ENCODE measurements at regions not wholly inside any gene's neighbourhood (a gene's known extent, or its start where the extent isn't known, plus 50 kb on each side); places are given as distances from the start of the nearest gene placed in this dataset.
"Not testable (repeated sequence)": the region's sequence is repeated elsewhere in the genome, so short reads cannot be mapped to it uniquely, and the experiment has no call there.

- no peak for DNase-seq (ENCODE audit: low read depth)
Measured at GRCh38 chr20:55535366-55535765, 470.0 kb downstream of the CBLN4 start.

DNA sequence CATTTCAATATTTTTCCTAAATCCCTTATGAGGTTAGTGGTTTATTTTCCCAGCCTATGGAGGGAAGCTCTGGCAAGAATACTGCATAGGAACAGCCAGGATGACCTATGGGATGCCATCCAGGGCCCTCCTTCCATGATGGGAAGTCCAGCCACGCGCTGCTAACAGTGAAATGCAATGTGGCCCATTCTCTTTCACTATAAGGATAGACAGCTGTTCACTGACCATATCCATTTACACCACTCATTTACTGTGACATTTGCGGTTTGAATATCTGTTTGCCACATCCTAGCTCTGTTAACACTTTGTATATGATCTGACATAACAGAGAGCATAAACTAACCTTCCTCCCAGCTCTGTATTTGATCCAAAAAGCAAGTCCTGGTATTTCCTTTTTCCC is 471.7 kb downstream of the CBLN4 start:
- DNase-seq (ENCODE audit: low read depth) = no peak

GRCh38 chr20:55530763-55531162 is 474.6 kb downstream of the CBLN4 start:
- no peak for DNase-seq (ENCODE audit: low read depth)

DNA sequence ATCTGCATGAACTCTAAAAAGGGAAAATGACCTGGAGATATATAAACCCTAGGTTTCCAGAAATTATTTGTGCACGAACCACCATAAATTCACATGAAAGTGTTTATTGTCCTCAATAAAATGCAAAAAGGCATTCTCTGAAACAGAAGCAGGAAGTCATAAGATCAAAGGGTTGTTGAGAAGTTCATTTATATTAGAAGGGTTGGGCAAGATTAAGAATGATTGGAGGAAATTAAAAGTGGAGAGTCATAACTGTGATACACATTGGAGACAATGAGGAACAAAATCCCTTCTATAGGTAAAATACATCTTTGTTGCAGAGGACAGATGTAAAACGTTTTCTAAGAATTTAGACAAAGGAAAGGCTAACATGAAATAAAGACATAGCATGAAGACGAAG is 476.8 kb downstream of the CBLN4 start:
- no peak for DNase-seq (ENCODE audit: low read depth)

GRCh38 chr20:55522296-55522815 is 483.0 kb downstream of the CBLN4 start:
- no peak for DNase-seq (ENCODE audit: low read depth)

- DNase-seq (ENCODE audit: low read depth) = not testable (repeated sequence)
Measured at GRCh38 chr20:55517584-55517983, 487.7 kb downstream of the CBLN4 start.

DNA sequence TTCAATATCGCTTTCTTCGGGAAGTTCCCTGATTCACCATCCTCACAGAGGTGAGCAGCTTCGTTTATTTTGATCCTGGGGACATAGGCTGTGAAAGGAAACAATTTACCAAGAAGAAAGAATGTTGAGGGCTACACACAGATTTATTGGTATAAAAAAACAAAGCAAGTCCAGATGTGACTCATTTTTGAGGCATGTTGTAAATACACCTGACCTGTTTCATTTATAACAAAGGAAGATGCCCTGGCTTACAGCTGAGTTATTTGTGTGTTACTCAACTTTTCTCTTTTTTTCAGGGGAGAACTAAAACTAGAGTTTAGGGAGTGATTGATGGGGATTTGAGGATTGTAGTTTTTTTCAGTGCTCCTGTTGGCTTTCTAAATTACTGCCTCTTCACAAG is 489.5 kb downstream of the CBLN4 start:
- DNase-seq (ENCODE audit: low read depth) = no peak

DNA sequence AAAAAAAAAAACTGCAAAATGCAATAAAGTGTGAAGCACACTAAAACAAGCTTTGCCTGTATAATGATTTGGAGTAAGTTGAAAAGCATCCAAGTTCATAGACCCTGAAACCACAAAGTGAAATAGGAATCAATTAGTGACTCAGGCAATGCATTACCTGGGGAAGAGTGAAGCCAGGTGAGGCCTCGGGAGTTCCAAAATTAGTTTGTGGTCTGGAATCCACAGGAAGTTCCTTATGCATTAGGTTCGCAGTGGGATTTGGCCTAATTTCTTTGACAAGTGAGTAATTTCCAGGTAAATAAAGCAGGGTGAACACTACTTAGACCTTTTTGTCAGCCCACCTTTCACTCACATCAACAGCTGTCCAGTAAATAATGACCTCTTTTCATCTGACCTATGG is 490.8 kb downstream of the CBLN4 start:
- DNase-seq (ENCODE audit: low read depth) = no peak

GRCh38 chr20:55513954-55514353 is 491.4 kb downstream of the CBLN4 start:
- DNase-seq (ENCODE audit: low read depth) = no peak

DNA sequence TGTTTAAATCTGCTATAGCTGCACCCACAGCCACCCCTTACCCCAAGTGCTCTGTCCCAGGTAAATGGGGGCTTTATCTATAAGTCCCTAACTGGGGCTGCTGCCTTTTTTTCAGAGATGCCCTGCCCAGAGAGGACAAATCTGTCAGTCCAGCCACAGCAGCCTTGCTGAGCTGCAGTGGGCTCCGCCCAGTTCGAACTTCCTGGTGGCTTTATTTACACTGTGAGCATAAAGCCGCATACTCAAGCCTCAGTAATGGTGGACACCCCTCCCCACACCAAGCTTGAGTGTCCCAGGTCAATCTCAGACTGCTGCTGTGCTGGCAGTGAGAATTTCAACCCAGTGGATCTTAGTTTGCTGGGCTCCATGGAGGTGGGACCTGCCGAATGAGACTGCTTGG is 505.2 kb downstream of the CBLN4 start:
- no peak for DNase-seq (ENCODE audit: low read depth)

GRCh38 chr20:55488593-55488992 is 516.7 kb downstream of the CBLN4 start:
- no peak for DNase-seq (ENCODE audit: low read depth)

GRCh38 chr20:55478724-55479450 is 526.4 kb downstream of the CBLN4 start:
- no peak for DNase-seq (ENCODE audit: low read depth)

GRCh38 chr20:55472704-55473103 is 532.6 kb downstream of the CBLN4 start:
- no peak for DNase-seq (ENCODE audit: low read depth)

DNA sequence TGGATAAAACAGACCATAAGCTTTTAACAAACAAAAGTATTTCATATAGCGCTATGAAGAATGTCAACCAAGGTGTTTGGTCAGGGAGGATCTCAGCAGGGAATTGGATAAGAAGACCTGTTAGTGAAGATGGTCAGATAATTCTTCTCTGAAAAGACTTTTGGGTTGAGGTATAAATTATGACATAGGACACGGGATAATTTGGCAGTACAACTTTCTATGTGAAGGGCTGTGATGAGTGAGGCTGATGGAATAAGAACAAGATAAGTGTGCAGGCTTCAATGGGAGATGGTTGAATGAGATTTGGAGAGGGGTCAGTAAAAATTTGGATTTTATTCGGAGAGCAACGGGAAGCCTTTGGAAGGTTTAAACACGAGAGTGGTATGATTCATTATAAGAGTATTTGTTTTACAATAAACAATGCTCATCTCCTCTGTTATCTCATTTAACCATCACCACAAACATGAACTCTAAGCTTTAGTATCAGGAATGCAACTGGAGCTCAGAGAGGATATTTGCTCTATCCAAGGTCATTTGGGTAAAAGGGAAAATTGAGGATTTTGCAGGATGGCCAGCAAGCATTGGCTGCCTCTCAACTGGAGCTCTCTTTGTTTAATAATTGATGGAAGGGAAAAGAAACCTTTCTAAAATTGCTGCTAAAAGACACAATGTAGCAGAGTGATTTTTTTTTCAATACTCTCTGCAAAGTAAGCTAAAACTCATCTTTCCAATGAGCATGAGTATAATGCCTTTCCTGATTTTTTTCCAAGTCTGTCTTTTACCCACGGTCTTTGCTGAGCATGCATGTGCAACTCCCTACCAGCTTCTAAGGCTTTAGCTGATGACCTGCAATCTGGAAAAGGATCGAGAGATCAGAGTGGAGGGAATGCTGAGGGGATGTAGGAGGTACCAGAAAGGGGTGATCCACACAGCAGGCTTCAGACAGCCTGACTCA is 534.0 kb downstream of the CBLN4 start:
- DNase-seq (ENCODE audit: low read depth) = no peak

- DNase-seq (ENCODE audit: low read depth) = no peak
Measured at GRCh38 chr20:55469074-55469473, 536.2 kb downstream of the CBLN4 start.

GRCh38 chr20:55461519-55461918 is 543.8 kb downstream of the CBLN4 start:
- no peak for DNase-seq (ENCODE audit: low read depth)

DNA sequence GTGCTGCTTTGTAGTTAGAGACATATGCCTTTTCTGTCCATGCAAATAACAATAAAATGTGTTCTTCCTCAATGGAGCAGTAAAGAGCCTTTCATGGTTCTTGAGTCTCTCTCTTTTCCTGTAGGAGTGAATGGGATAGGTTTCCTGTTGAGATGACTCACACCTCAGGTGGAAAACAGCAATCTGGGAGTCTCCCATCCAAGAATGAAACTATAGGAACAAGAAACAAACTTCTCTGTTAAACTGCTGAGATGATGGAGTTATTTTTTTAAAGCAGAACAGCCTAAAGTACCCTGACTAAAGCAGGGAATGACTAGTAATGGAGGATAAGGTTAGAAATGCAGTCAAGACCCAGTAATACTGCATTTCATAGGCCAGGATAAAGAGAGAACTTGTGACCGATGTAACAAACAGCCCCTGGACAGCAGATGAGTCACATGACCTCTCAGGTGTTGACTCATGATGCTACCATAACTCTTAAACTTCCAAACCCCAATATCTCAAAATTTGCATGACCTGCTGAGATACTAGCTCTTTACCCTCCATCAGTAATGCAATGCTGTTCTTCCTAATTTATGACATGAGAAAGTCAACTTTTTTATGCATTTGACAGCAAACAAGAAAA is 548.9 kb downstream of the CBLN4 start:
- DNase-seq (ENCODE audit: low read depth) = no peak

DNA sequence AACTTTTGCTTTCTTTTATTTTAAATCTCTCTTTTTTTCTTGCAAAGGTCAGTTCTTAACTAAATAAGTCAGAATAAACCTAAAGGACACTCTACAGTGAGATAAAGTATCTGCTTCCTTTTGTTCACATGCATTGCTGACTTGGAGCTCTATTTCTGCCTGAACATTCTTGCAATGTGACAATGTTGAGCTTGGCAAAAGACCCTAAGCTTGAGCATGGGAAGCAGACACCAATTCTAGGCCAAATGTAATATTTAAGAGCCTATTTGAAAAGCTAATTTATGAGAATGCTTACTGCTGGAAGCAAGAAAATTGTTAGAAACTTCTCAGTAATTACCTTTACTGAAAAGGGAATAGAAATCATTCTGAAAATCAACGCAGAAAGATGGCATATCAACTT is 556.2 kb downstream of the CBLN4 start:
- DNase-seq (ENCODE audit: low read depth) = no peak

GRCh38 chr20:55446301-55446700 is 559.0 kb downstream of the CBLN4 start:
- DNase-seq (ENCODE audit: low read depth) = no peak

DNA sequence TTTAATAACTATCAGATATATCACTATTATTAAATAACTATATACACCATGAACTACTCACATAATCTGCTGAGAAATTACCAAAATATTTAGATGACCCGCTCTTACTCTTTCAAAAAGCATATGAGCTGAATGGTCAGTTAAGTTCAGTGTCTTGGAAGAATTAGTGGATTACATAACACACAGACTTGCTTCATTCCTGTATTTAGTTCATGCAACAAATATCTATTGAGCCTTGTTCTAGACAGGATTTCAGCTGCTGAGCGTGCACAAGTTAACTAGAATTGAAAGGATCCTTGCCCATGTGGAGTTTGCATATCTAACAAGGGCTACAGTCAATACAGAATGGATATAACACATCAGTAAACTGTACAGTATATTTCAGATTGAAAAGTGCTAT is 566.2 kb downstream of the CBLN4 start:
- DNase-seq (ENCODE audit: low read depth) = no peak

- DNase-seq (ENCODE audit: low read depth) = no peak
Measured at GRCh38 chr20:55437798-55438415, 567.4 kb downstream of the CBLN4 start.

GRCh38 chr20:55424968-55425367 is 580.4 kb downstream of the CBLN4 start:
- no peak for DNase-seq (ENCODE audit: low read depth)
